ENCODE measurements at regions not wholly inside any gene's neighbourhood (a gene's known extent, or its start where the extent isn't known, plus 50 kb on each side); places are given as distances from the start of the nearest gene placed in this dataset.

DNA sequence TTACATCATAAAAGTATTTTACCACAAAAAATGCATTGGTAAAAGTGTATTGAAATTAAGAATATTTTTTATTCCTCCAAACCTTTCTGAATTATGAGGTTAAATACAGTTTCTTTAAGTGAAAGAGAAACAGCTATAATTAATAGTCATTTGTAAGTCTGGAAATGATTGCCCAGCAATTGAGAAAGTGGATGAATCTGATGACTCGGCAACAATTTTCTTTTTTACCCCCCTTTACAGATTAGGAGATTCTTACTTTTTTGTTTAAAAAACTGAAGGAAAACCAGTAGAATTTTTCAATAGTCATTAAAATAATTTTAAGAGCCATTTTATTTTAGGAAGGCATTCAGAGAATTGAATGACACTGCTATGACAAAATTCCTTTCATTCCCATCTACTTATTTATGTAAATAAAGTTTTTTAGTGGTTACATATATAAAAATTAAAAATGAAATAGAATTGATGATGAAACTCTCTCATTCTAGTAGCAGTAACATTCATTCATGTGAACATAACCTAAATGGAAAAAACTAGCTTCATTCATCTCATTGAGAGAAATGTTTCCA, 134.1 kb upstream of the PRNP start:
- WGBS (ENCODE audit: insufficient coverage), result no CpG with 5 or more reads among the region's 1 CpG
- Histone ChIP-seq H3K27me3 (ENCODE audit: control insufficient read depth, insufficient read depth, low read length) (no peaks in the 10 kb centered on the region), H3K36me3 (ENCODE audit: control insufficient read depth, insufficient read depth, low read length) (no peaks in the 10 kb centered on the region), H3K4me3 (ENCODE audit: low read depth, low read length) (no peak overlapping the region), H3K4me1 (ENCODE audit: control insufficient read depth, insufficient read depth, low read length) (no peaks in the 10 kb centered on the region), H3K9me3 (ENCODE audit: control insufficient read depth, insufficient read depth, low read length) (no peaks in the 10 kb centered on the region), H3K27ac (ENCODE audit: low read depth, low read length) (no peak overlapping the region)
- DNase-seq (ENCODE audit: low read depth in 4 of 6, low spot score in 6 of 6), result no peak

DNA sequence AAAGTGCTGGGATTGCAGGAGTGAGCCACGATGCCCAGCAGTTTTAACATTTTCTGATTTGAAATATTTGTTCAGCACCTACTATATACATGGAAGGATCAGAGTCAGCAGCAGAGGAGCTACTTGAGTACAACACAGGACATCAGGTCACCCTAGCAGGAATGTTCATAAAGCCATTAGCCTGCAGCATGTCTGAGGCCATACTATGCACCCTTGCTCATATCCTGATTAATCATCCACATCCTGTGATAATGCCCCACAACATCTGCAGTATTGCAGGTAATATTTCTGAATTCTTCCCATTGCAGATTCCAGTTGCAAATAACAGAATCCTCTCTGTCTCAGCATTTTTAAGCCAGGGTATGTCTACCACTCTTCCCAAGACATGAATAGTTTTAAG, 135.5 kb upstream of the PRNP start:
- no peaks in the 10 kb centered on the region for H3K4me1 ChIP-seq (ENCODE audit: control insufficient read depth, insufficient read depth, low read length)
- 100% methylated on average over 1 of the region's 1 CpG for WGBS (ENCODE audit: insufficient coverage)
- DNase-seq (ENCODE audit: low read depth in 4 of 6, low spot score in 6 of 6), result no peak
- H3K9me3 ChIP-seq (ENCODE audit: control insufficient read depth, insufficient read depth, low read length), result no peaks in the 10 kb centered on the region
- H3K4me3 ChIP-seq (ENCODE audit: low read depth, low read length), result no peak overlapping the region
- H3K36me3 ChIP-seq (ENCODE audit: control insufficient read depth, insufficient read depth, low read length), result no peaks in the 10 kb centered on the region
- H3K27ac ChIP-seq (ENCODE audit: low read depth, low read length), result no peak overlapping the region
- H3K27me3 ChIP-seq (ENCODE audit: control insufficient read depth, insufficient read depth, low read length), result no peaks in the 10 kb centered on the region

DNA sequence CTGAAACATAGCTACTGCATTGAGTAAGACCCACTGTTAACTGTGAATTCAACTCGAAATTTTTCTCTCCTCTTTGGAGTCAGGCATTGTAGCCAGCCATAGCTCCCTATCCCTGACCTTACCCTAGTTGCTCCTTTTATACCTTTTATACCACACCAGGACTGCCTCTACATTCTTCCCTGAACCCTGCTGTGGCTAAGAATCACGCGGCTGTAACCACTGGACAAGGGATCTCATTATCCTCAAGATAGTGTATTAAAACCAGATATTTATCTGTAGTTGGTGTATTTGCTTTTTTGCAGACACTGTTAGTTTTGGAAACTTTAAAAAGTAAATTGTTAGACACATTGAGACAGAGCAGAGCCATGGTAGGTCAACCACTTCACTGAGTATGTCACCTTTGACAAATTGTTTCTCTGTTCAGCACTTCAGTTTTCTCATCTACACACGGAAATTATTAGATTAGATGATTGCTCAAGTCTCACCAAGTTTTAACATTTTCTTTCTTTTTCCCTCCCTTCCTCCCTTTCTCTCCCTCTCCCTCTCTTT, 136.5 kb upstream of the PRNP start:
- no peak overlapping the region for H3K4me3 ChIP-seq (ENCODE audit: low read depth, low read length)
- no peaks in the 10 kb centered on the region for H3K27me3 ChIP-seq (ENCODE audit: control insufficient read depth, insufficient read depth, low read length)
- WGBS (ENCODE audit: insufficient coverage), result 79% methylated on average over 2 of the region's 4 CpGs
- no peaks in the 10 kb centered on the region for H3K9me3 ChIP-seq (ENCODE audit: control insufficient read depth, insufficient read depth, low read length)
- DNase-seq (ENCODE audit: low read depth in 4 of 6, low spot score in 6 of 6), result no peak
- no peak overlapping the region for H3K27ac ChIP-seq (ENCODE audit: low read depth, low read length)
- no peaks in the 10 kb centered on the region for H3K4me1 ChIP-seq (ENCODE audit: control insufficient read depth, insufficient read depth, low read length)
- no peaks in the 10 kb centered on the region for H3K36me3 ChIP-seq (ENCODE audit: control insufficient read depth, insufficient read depth, low read length)

- Histone ChIP-seq H3K9me3 (ENCODE audit: control insufficient read depth, insufficient read depth, low read length) (no peaks in the 10 kb centered on the region), H3K27me3 (ENCODE audit: control insufficient read depth, insufficient read depth, low read length) (no peaks in the 10 kb centered on the region), H3K36me3 (ENCODE audit: control insufficient read depth, insufficient read depth, low read length) (no peaks in the 10 kb centered on the region), H3K27ac (ENCODE audit: low read depth, low read length) (no peak overlapping the region), H3K4me1 (ENCODE audit: control insufficient read depth, insufficient read depth, low read length) (no peaks in the 10 kb centered on the region), H3K4me3 (ENCODE audit: low read depth, low read length) (no peak overlapping the region)
- DNase-seq (ENCODE audit: low read depth in 4 of 6, low spot score in 6 of 6), result no peak
- 91% methylated on average over 1 of the region's 2 CpGs for WGBS (ENCODE audit: insufficient coverage)
Observed at GRCh38 chr20:4548552-4548951, 137.7 kb upstream of the PRNP start.

- no peaks in the 10 kb centered on the region for H3K9me3 ChIP-seq (ENCODE audit: control insufficient read depth, insufficient read depth, low read length)
- no peaks in the 10 kb centered on the region for H3K4me1 ChIP-seq (ENCODE audit: control insufficient read depth, insufficient read depth, low read length)
- WGBS (ENCODE audit: insufficient coverage), result 86% methylated on average over 1 of the region's 2 CpGs
- no peak for DNase-seq (ENCODE audit: low read depth in 4 of 6, low spot score in 6 of 6)
- no peak overlapping the region for H3K27ac ChIP-seq (ENCODE audit: low read depth, low read length)
- no peaks in the 10 kb centered on the region for H3K27me3 ChIP-seq (ENCODE audit: control insufficient read depth, insufficient read depth, low read length)
- no peak overlapping the region for H3K4me3 ChIP-seq (ENCODE audit: low read depth, low read length)
- no peaks in the 10 kb centered on the region for H3K36me3 ChIP-seq (ENCODE audit: control insufficient read depth, insufficient read depth, low read length)
Observed at GRCh38 chr20:4546786-4547185, 139.5 kb upstream of the PRNP start.

DNA sequence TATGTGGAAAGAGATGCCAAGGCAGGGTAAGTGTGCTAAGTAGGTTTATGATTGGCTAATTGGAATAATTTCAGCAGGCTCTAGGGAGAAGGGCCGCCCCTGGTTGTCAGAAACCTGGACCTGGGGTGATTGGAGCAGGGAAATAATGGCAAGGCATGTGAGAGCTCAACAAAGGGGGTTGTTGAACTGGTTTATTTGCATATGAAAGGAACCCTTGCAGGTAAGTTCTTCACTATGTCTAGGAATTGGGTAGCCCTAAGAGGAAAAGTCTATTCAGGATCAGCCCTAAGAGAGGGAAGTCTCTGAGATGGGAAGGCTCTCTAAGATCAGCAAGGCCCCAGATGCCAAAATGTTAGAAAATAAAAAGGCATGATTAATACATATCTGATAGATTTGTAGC, 139.9 kb upstream of the PRNP start:
- DNase-seq (ENCODE audit: low read depth in 4 of 6, low spot score in 6 of 6), result no peak
- no peaks in the 10 kb centered on the region for H3K9me3 ChIP-seq (ENCODE audit: control insufficient read depth, insufficient read depth, low read length)
- H3K4me1 ChIP-seq (ENCODE audit: control insufficient read depth, insufficient read depth, low read length), result no peaks in the 10 kb centered on the region
- no peaks in the 10 kb centered on the region for H3K36me3 ChIP-seq (ENCODE audit: control insufficient read depth, insufficient read depth, low read length)
- no peak overlapping the region for H3K4me3 ChIP-seq (ENCODE audit: low read depth, low read length)
- H3K27me3 ChIP-seq (ENCODE audit: control insufficient read depth, insufficient read depth, low read length), result no peaks in the 10 kb centered on the region
- no peak overlapping the region for H3K27ac ChIP-seq (ENCODE audit: low read depth, low read length)
- 57% methylated on average over 1 of the region's 1 CpG for WGBS (ENCODE audit: insufficient coverage)

DNA sequence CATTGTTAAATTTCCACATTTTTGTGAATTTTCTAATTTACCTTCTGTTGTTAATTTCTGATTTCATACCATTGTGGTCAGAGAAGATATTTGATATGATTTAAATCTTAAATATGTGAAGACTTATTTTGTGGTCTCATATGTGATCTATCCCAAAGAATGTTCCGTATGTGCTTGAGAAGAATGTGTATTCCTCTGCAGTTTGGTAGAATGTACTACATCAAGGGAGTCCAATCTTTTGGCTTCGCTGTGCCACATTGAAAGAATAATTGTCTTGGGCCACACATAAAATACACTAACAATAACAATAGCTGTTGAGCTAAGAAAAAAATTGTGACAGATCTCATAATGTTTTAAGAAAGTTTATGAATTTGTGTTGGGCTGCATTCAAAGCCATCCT, 140.7 kb upstream of the PRNP start:
- no peaks in the 10 kb centered on the region for H3K4me1 ChIP-seq (ENCODE audit: control insufficient read depth, insufficient read depth, low read length)
- H3K9me3 ChIP-seq (ENCODE audit: control insufficient read depth, insufficient read depth, low read length), result no peaks in the 10 kb centered on the region
- H3K4me3 ChIP-seq (ENCODE audit: low read depth, low read length), result no peak overlapping the region
- no CpG with 5 or more reads among the region's 2 CpGs for WGBS (ENCODE audit: insufficient coverage)
- H3K36me3 ChIP-seq (ENCODE audit: control insufficient read depth, insufficient read depth, low read length), result no peaks in the 10 kb centered on the region
- no peak overlapping the region for H3K27ac ChIP-seq (ENCODE audit: low read depth, low read length)
- no peaks in the 10 kb centered on the region for H3K27me3 ChIP-seq (ENCODE audit: control insufficient read depth, insufficient read depth, low read length)
- DNase-seq (ENCODE audit: low read depth in 4 of 6, low spot score in 6 of 6), result no peak

GRCh38 chr20:4544765-4545164, 141.5 kb upstream of the PRNP start:
- no peak for DNase-seq (ENCODE audit: low read depth in 4 of 6, low spot score in 6 of 6)
- H3K27ac ChIP-seq (ENCODE audit: low read depth, low read length), result no peak overlapping the region
- no peak overlapping the region for H3K4me3 ChIP-seq (ENCODE audit: low read depth, low read length)
- H3K36me3 ChIP-seq (ENCODE audit: control insufficient read depth, insufficient read depth, low read length), result no peaks in the 10 kb centered on the region
- no CpG with 5 or more reads among the region's 2 CpGs for WGBS (ENCODE audit: insufficient coverage)
- H3K27me3 ChIP-seq (ENCODE audit: control insufficient read depth, insufficient read depth, low read length), result no peaks in the 10 kb centered on the region
- no peaks in the 10 kb centered on the region for H3K4me1 ChIP-seq (ENCODE audit: control insufficient read depth, insufficient read depth, low read length)
- no peaks in the 10 kb centered on the region for H3K9me3 ChIP-seq (ENCODE audit: control insufficient read depth, insufficient read depth, low read length)

DNA sequence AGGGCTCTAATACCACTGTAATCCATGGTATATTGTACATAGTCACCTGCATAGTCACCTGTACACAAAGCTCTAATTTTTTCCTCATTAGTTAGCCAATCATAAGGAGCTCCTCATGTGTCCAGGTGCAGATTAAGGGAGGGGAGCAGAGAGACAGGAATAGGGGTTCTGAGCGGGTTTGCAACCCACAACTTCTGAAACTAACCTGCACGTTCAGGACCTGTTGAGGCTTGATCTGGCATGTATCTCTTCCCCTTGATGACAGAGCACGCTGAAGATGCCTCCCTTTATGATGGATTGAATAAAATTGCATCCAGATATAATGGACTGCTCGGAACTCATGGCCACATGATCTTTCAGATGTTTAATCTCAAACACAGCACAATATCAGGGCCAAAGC, 144.0 kb upstream of the PRNP start:
- no peak overlapping the region for H3K4me3 ChIP-seq (ENCODE audit: low read depth, low read length)
- WGBS (ENCODE audit: insufficient coverage), result 88% methylated on average over 3 of the region's 4 CpGs
- no peak for DNase-seq (ENCODE audit: low read depth in 4 of 6, low spot score in 6 of 6)

DNA sequence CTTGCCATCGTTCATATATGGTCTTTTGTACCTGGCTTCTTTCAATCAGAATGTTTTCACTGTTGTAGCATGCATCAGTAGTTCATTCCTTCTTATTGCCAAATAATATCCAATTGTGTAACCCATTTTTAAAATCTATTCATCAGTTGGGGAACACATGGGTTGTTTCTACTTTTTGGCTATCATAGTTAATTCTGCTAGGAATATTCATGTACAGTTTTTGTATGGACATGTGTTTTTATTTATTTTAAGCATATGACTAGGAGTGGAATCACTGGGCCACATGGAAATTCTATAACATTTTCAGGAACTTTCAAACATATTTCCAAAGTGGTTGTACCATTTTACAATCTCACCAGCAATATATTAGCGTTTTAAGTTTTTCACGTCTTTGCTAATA, 151.9 kb upstream of the PRNP start:
- H3K27me3 ChIP-seq (ENCODE audit: control insufficient read depth, insufficient read depth, low read length), result no peaks in the 10 kb centered on the region
- H3K4me3 ChIP-seq (ENCODE audit: low read depth, low read length), result no peak overlapping the region
- no peaks in the 10 kb centered on the region for H3K4me1 ChIP-seq (ENCODE audit: control insufficient read depth, insufficient read depth, low read length)
- WGBS (ENCODE audit: insufficient coverage), result no CpG with 5 or more reads among the region's 3 CpGs
- no peaks in the 10 kb centered on the region for H3K36me3 ChIP-seq (ENCODE audit: control insufficient read depth, insufficient read depth, low read length)
- H3K27ac ChIP-seq (ENCODE audit: low read depth, low read length), result no peak overlapping the region
- no peak for DNase-seq (ENCODE audit: low read depth in 4 of 6, low spot score in 6 of 6)
- no peaks in the 10 kb centered on the region for H3K9me3 ChIP-seq (ENCODE audit: control insufficient read depth, insufficient read depth, low read length)

More for the DNA sequence above, 144.0 kb upstream of the PRNP start:
- H3K36me3 ChIP-seq (ENCODE audit: control insufficient read depth, insufficient read depth, low read length), result no peaks in the 10 kb centered on the region
- no peaks in the 10 kb centered on the region for H3K9me3 ChIP-seq (ENCODE audit: control insufficient read depth, insufficient read depth, low read length)
- no peak overlapping the region for H3K27ac ChIP-seq (ENCODE audit: low read depth, low read length)
- H3K4me1 ChIP-seq (ENCODE audit: control insufficient read depth, insufficient read depth, low read length), result no peaks in the 10 kb centered on the region
- no peaks in the 10 kb centered on the region for H3K27me3 ChIP-seq (ENCODE audit: control insufficient read depth, insufficient read depth, low read length)
